ENCODE measurements at regions not wholly inside any gene's neighbourhood (a gene's known extent, or its start where the extent isn't known, plus 50 kb on each side); places are given as distances from the start of the nearest gene placed in this dataset.

GRCh38 chr9:89920951-89921350 lies 316.1 kb downstream of the GADD45G start:
- no peak for DNase-seq

DNA sequence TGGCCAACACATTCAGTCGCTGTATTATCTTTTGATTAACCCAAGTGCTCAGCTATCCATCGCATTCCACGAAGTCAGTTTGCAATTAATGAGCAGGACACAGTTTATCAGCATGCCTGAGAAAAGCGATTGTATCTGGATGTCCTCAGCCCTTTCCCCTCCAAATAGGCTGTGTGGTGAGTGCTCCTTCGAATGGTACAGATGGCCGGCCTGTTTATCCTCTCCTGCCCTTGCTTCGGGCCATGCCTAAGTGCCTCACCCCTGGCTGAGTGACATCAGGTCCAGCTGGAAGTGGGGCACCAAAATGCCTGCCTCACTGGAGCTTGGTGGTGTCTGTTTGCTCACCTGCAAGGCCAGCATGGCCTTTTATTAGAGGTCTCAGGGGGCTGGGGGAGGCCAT lies 317.3 kb downstream of the GADD45G start:
- no peak for DNase-seq

- DNase-seq: no peak
Observed at GRCh38 chr9:89923174-89923573, 318.4 kb downstream of the GADD45G start.

DNA sequence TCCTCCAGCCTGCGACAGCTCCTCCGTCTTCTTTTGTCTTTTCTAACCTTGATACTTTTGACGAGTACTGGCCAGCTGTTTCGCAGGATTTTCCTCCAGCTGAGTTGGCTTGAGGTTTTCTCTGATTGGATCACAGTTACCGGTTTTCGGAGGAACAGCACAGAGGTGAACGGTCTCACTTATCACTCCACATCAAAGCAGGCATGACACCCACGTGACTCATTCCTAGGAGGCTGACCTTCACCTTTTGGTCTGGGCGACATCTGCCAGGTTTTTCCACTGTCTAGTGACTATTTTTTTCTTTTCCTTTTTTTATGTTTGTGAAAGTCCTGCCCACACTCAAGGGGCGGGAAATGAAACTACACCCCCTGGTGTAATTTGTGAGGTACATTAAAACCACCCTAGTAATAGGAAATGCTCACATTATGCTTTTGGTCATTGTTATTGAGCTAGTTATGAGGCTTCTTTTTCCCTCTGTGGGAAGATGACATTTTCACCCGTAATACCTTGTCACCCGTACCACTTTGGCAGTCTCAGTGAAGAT lies 319.2 kb downstream of the GADD45G start:
- DNase-seq: peak; percentile 84

DNA sequence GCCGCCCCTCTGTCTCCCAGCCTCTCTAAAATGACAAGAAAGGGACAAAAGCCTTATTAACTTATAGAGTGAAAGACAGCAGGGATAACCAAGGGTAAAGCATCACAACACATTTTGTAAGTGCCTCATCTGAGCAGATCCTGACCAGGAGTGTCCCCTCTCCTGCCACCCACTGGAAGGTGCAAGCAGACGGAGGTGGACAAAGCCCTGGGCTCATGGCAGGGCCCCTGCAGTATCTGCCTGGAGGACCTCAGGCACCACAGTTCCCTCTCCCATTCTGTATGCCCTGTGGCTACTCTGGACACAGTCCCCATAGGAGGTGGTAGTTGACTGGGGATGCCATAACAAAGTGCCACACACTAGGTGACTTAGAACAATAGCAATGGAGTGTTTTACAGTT lies 319.8 kb downstream of the GADD45G start:
- DNase-seq: no peak

GRCh38 chr9:89926167-89926566 lies 321.4 kb downstream of the GADD45G start:
- no peak for DNase-seq

DNA sequence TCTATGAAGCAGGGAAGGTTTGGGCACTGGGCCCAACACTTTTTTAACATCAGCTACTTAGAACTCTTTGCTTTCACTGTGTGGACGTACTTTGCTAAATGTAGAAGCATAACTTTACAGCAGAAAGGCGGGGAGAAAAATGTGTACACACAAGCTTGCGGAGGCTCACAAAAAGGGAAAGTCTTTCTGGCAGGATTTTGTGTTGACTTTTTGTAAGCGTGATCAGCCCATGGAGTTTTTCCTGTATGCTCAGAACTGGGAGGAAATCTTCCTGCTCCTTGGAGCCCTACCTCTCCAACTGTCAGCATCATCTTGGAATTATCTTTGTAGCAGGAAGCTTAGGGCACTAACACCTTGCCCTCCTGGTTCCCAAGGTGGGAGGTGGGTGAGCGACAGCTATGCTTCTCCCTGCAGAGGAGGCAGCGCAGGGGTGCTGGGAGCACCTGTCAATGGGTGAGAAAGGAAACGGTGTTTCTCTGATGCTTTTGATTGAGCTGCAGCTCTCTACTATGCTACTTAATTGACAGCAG lies 321.9 kb downstream of the GADD45G start:
- no peak for DNase-seq

- DNase-seq: no peak
Observed at GRCh38 chr9:89928106-89928505, 323.3 kb downstream of the GADD45G start.

- DNase-seq: no peak
Observed at GRCh38 chr9:89928521-89929275, 323.9 kb downstream of the GADD45G start.

GRCh38 chr9:89929315-89929672 lies 324.5 kb downstream of the GADD45G start:
- no peak for DNase-seq

DNA sequence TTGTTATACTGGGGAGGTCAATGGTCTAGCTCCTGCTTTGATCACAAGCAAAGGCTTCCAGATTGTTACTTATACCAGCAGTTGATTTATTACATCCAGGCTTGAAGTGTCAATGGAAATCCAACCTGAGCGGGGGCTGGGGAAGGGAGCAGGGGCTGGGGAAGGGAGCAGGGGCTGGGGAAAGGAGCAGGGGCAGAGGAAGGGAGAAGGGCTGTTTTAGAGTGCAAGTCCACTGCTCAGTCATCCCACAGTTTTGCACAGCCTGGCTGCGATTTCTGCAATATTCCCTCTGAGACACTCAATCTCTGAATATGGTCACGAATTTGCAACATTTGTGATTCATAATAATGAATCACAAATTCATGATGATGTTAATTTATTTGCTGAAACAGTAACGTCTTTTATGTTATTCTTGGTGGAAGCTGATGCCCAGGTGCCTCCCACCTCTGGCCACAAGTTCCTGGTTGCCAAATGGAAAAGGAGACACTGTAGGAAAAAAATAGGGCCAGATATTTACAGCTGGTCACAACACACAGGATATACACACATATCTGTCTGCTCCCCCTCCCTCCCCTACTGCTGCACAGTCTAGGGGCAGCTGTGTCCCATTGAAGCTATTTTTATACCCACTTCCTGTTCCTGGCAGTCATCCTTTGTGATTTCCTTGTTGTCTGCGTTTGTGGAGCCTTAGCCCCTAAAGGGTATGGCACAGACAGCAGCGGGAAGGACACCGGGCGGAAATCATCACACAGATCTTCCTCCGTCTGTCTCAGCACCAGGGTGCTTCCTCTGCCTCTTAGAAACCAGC lies 325.1 kb downstream of the GADD45G start:
- no peak for DNase-seq

DNA sequence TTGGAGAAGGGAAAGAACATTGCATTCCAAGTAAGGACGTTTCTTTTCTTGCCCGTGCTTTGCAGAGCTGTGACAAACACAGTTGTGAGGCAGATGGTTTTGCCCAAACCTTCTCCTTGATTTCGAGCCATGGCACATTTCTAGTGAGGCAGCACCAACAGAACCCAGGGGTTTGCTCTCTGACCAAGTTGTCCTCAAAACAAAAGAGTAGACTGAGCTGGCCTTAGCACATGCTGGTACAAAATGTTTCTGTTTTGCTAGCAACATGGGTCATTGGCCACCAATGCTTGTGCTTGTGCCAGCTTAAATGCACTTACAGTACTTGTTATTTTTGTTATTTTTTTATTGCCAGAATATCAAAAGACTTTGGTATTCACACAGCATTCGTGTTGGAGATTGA lies 328.8 kb downstream of the GADD45G start:
- DNase-seq: no peak

DNA sequence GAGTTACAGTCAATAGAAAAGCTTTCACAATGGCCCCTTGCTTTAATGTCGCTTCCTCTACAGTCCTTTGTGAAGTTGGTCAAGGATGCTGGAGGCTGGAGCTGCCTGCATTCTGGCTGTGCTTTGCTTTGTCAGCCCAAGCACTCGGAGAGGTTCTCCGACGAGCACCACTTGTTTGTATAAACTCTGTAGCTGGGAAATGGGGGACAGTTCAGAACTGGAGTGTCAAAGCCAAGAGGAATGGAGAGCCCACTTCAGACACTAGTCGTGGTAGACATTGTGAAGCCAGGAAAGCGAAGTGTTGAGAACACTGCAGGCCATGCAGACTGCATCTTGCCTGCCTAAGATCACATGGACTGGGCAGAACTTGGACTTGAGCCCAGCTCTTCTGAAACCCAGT lies 330.3 kb downstream of the GADD45G start:
- no peak for DNase-seq

GRCh38 chr9:89935801-89936200 lies 331.0 kb downstream of the GADD45G start:
- no peak for DNase-seq

GRCh38 chr9:89937051-89937450 lies 332.2 kb downstream of the GADD45G start:
- no peak for DNase-seq

GRCh38 chr9:89939181-89939580 lies 334.4 kb downstream of the GADD45G start:
- no peak for DNase-seq

GRCh38 chr9:89939626-89940292 lies 334.9 kb downstream of the GADD45G start:
- DNase-seq: no peak

DNA sequence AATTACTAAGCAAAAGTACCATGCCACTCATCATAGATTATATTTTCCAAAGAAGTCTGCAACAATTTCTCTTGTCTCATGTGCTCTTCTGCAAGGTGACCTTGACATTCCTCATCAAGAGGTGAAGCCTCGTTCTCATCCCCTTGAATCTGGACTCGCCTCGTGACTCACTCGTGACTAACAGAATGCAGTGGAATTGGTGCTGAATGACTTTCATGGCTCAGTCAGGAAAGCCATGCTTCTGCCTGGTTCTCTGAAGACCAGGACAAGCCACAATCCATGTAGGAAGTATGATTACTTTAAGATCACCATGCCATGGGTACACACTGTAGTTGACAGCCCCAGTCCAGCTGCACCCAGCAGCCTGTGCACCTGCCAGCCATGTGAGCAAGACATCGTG lies 335.8 kb downstream of the GADD45G start:
- DNase-seq: no peak

DNA sequence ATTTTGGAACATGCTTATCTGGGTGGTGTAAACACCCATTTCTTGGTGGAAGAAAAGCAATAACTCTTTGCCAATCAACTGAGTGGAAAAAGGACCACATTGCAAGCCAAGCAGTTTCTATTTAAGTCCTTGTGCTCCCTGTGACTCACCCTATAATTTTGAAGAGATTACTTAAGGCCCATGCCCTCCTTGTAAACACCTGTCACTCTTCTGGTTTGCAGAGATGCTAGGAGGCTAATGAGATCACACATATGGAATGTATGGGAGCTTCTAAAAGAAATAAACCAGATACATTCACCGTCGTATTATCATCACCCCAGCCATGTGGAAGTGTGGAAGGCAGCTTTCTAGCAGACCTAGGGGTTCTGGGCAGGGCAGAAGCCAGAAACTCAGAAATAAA lies 337.1 kb downstream of the GADD45G start:
- no peak for DNase-seq

GRCh38 chr9:89942643-89943042 lies 337.8 kb downstream of the GADD45G start:
- no peak for DNase-seq

GRCh38 chr9:89943309-89943708 lies 338.5 kb downstream of the GADD45G start:
- DNase-seq: no peak

DNA sequence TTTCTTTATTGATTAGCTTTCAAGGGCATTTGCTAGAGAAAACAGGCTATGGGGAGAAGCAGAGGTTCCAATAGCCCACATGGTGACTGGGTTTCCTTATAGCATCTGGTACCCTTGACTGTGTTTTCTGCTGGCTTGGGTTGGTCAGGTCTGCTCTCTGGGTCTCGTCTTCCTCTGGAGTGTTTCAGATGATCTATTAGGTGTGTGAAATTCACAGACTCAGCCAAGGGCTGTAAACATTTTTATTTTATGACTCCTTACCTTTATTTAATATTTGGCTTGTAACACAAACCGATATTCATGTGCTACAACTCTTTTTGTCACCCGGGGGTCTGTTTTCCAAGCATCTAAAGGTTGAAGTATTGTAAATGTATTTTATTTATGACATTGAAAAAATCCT lies 338.9 kb downstream of the GADD45G start:
- DNase-seq: no peak

DNA sequence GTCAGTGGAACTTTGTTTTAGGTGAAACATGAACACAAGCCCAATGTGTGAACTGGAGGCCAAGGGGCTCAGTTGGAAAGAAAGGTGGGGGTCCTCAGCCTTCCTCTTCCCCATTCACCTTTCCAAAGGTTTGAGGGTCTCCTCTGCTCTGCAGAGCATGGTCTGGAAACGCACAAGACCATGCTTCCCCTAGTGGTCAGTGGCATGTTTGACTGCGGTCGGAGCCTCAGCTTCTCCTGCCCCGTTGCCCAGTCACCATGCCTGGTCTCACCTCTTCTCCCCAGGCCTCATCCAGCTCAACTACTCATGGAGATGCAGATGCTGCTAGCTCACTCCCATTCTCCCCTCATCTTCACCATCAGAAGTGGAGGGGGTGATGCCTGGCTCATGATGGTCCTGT lies 340.3 kb downstream of the GADD45G start:
- DNase-seq: no peak
